Uterus (tissue), 2 donors: ENCODE measurements at regions not wholly inside any gene's neighbourhood (a gene's known extent, or its start where the extent isn't known, plus 50 kb on each side); places are given as distances from the start of the nearest gene placed in this dataset.

ENCODE experiments used
- POLR2A ChIP-seq, 2 donors: fragments of 450-650 bp; IDR thresholded peaks; one replicate each; pipeline ENCODE4 v1.6.1; 2016; ENCODE audit warnings: antibody characterized with exemption in 2 of 2, mild to moderate bottlenecking in 1 of 2, moderate library complexity in 1 of 2
- TF ChIP-seq, protein P1 (sequence below), 4 experiments: fragments of 200-600 bp in 2 of 4; fragments of 450-650 bp in 2 of 4; sonication (generic) in 2 of 4; IDR thresholded peaks; one replicate each; pipeline ENCODE4 v1.5.1; 2016 to 2019; ENCODE audit warnings: antibody characterized with exemption in 4 of 4, mild to moderate bottlenecking in 2 of 4, moderate library complexity in 1 of 4

DNA sequence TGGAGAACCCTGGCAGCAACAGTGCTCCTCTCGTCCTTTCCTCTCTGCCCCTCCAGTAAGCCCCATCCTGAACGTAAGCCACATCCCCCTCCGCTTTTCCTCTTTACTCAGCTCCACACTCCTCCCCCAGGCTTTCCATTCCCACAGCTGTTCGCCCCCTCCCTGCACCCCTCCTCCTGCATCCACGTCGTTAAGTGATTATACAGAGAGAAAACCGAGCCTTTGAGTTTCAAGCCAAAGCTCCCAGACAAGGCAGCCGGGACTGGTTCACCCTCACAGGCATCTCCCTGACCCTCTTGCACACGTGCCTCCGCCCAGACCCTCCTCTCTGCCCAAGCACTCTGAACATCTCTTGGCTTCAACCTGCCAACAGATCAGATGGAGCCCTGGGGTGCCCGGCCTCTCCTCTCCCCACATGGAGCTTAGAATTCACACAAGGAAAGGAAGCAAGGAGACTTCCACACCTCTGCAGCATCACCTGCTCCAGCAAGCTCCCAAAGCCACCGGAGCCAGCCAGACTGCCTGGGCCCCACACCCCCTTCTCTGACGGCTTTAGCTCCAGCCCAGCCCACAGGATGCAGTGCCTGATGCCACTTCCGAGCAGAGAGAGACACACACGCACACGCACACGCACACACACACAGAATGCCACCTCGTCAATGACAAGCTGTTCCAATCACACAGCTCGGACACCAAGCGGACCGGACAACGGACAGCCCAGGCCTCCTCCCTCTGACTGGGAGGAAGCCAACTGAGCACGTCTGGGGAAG lies 99.9 kb upstream of the CCL2 start:
- TF ChIP-seq, protein P1, sequence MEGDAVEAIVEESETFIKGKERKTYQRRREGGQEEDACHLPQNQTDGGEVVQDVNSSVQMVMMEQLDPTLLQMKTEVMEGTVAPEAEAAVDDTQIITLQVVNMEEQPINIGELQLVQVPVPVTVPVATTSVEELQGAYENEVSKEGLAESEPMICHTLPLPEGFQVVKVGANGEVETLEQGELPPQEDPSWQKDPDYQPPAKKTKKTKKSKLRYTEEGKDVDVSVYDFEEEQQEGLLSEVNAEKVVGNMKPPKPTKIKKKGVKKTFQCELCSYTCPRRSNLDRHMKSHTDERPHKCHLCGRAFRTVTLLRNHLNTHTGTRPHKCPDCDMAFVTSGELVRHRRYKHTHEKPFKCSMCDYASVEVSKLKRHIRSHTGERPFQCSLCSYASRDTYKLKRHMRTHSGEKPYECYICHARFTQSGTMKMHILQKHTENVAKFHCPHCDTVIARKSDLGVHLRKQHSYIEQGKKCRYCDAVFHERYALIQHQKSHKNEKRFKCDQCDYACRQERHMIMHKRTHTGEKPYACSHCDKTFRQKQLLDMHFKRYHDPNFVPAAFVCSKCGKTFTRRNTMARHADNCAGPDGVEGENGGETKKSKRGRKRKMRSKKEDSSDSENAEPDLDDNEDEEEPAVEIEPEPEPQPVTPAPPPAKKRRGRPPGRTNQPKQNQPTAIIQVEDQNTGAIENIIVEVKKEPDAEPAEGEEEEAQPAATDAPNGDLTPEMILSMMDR (IDR thresholded peaks at IDR 0.05), result no peak
- TF ChIP-seq POLR2A (IDR thresholded peaks at IDR 0.05), result no peak
